Tibial artery (tissue), 4 donors: ENCODE measurements at regions not wholly inside any gene's neighbourhood (a gene's known extent, or its start where the extent isn't known, plus 50 kb on each side); places are given as distances from the start of the nearest gene placed in this dataset.

Experiments used
- DNase-seq, 2 donors: peaks; one replicate each; pipeline ENCODE4 v3.0.0-alpha.2; 2019
- H3K27ac ChIP-seq, 2 donors: fragments of 200-600 bp; sonication (generic) in 1 of 2; 1 replicate in 1 of 2; 2 replicates in 1 of 2; pipeline ENCODE4 v1.5.1; 2018 to 2019; ENCODE audit warnings: mild to moderate bottlenecking in 1 of 2
- H3K27me3 ChIP-seq, 2 donors: fragments of 200-600 bp; sonication (generic) in 1 of 2; one replicate each; pipeline versions ENCODE4 v1.5.1 to v1.6.0; 2016 to 2019
- H3K36me3 ChIP-seq, 3 donors: fragments of 200-600 bp; sonication (generic) in 2 of 3; one replicate each; pipeline ENCODE4 v1.5.1; 2016 to 2019; ENCODE audit warnings: mild to moderate bottlenecking in 2 of 3
- H3K4me1 ChIP-seq, 4 donors: fragments of 200-600 bp; sonication (generic) in 2 of 4; 1 replicate in 3 of 4; 2 replicates in 1 of 4; pipeline ENCODE4 v1.5.1; 2016 to 2019
- H3K4me3 ChIP-seq, 2 donors: fragments of 200-600 bp; sonication (generic) in 1 of 2; 1 replicate in 1 of 2; 2 replicates in 1 of 2; pipeline ENCODE4 v1.5.1; 2018 to 2019; ENCODE audit warnings: mild to moderate bottlenecking in 2 of 2
- H3K9me3 ChIP-seq, 3 donors: fragments of 200-600 bp; sonication (generic) in 1 of 3; one replicate each; pipeline ENCODE4 v1.5.1; 2016 to 2019
- intact Hi-C: fragments of 100-400 bp; cut with DNase I; formaldehyde crosslinking; loops from one replicate; pipeline ENCODE4 v1.15.0; 2023; ENCODE audit warnings: low total_unique reads
- TF ChIP-seq, protein P1 (sequence below), 2 experiments: fragments of 200-600 bp in 1 of 2; fragments of 450-650 bp in 1 of 2; IDR thresholded peaks; one replicate each; pipeline ENCODE4 v1.5.1; 2017 to 2019; ENCODE audit warnings: antibody characterized with exemption in 2 of 2, mild to moderate bottlenecking in 1 of 2, moderate library complexity in 1 of 2

DNA sequence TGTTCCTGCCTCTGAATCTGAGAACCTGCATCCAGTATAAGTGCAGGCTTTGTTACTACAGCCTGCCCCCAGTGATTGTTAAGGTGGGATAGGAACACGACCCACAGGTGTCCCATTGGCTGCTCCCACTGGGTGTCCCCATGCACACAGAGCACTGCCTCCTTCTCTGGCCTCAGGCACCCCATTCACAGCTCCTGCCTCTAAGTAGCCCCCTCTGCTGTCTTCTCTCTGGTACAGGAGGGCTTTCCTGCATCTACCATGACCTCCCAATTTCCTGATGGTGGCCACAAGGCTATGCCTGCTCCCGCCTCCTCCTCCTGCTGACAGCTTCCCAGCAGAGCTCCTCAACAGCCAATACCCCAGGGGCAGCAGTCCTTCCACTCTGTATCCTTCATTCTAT lies 238.6 kb upstream of the TMC3 start:
- no peaks in the 10 kb centered on the region for H3K9me3 ChIP-seq
- no peaks in the 10 kb centered on the region for H3K36me3 ChIP-seq
- H3K27ac ChIP-seq: no peak overlapping the region
- H3K4me1 ChIP-seq: no peaks in the 10 kb centered on the region
- peaks cover 0 to 7% of the 10 kb centered on the region in 2 donors for H3K27me3 ChIP-seq
- TF ChIP-seq, protein P1, sequence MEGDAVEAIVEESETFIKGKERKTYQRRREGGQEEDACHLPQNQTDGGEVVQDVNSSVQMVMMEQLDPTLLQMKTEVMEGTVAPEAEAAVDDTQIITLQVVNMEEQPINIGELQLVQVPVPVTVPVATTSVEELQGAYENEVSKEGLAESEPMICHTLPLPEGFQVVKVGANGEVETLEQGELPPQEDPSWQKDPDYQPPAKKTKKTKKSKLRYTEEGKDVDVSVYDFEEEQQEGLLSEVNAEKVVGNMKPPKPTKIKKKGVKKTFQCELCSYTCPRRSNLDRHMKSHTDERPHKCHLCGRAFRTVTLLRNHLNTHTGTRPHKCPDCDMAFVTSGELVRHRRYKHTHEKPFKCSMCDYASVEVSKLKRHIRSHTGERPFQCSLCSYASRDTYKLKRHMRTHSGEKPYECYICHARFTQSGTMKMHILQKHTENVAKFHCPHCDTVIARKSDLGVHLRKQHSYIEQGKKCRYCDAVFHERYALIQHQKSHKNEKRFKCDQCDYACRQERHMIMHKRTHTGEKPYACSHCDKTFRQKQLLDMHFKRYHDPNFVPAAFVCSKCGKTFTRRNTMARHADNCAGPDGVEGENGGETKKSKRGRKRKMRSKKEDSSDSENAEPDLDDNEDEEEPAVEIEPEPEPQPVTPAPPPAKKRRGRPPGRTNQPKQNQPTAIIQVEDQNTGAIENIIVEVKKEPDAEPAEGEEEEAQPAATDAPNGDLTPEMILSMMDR (IDR thresholded peaks at IDR 0.05): no peak
- H3K4me3 ChIP-seq: no peak overlapping the region
- intact Hi-C loops: no loop called here
- no peak for DNase-seq

DNA sequence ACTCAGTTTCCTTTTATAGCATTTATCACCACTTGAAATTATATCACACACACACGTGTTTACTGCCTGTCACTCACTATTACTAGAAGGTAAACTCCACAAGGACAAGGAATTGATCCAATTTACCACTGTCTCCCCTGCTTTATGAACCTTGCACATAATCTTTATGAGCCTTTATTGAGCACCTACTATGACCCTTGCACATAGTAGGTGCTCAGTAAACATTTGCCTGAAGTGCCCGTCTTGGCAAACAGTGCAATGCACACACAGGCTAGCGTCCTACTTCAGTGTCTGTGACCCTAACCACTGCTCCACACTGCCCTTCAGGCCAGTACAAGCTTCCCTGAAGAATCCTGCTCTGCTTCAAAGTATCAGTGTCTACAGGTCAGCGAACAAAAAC lies 237.7 kb upstream of the TMC3 start:
- no peaks in the 10 kb centered on the region for H3K9me3 ChIP-seq
- intact Hi-C loops: no loop called here
- no peak overlapping the region for H3K4me3 ChIP-seq
- no peaks in the 10 kb centered on the region for H3K4me1 ChIP-seq
- no peaks in the 10 kb centered on the region for H3K36me3 ChIP-seq
- H3K27ac ChIP-seq: no peak overlapping the region
- TF ChIP-seq, protein P1 (IDR thresholded peaks at IDR 0.05): no peak
- H3K27me3 ChIP-seq: peaks cover 0 to 7% of the 10 kb centered on the region in 2 donors
- DNase-seq: no peak

DNA sequence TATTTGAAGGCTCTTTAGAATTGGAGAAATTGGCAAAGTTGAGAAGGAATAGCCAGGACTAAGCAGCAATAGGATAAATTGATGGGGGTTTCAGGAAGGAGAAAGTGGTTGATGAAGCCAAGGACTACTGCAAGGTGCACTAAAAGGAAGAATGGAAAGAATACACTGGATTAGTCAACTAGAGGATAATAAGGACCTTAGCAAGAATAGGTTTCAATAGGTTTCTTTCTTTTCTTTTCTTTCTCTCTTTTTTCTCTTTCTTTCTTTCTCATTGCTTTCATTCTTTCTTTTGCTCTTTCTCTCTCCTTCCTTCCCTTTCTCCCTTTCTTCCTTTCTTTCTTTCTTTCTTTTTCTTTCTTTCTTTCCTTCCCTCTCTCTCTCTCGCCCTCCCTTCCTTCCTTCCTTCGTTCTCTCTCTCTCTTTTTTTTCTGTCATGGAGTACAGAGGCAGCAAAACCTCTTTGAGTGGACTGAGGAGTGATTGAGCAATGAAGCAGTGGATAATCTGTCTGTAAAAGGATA lies 234.4 kb upstream of the TMC3 start:
- intact Hi-C loops: no loop called here
- DNase-seq: no peak
- TF ChIP-seq, protein P1 (IDR thresholded peaks at IDR 0.05): no peak
- Histone ChIP-seq H3K9me3 (no peaks in the 10 kb centered on the region), H3K36me3 (no peaks in the 10 kb centered on the region), H3K27ac (no peak overlapping the region), H3K4me3 (no peak overlapping the region), H3K4me1 (no peaks in the 10 kb centered on the region), H3K27me3 (peaks cover 0 to 7% of the 10 kb centered on the region in 2 donors)

DNA sequence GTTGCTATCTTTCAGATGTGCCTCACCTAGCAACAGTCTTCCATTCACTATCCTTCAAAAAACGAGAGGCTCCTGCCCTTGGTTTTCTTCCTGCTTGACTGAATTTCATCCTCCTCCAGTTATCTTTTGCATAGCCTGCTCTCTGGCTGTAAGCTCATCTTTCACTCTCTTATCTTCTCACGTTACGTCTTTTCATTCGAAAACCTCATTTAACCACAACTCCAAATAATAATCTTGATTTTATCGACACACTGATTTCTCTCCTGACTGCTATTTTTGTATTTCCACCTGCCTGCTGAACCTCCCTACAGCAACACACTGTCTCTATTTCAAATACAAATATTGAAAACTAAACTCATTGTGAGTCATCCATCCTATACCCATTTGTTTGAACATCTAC lies 230.7 kb upstream of the TMC3 start:
- Histone ChIP-seq H3K27ac (no peak overlapping the region), H3K36me3 (no peaks in the 10 kb centered on the region), H3K4me1 (no peaks in the 10 kb centered on the region), H3K4me3 (no peak overlapping the region), H3K9me3 (peaks cover 0 to 15% (median 12%) of the 10 kb centered on the region in 3 donors), H3K27me3 (no peaks in the 10 kb centered on the region)
- TF ChIP-seq, protein P1 (IDR thresholded peaks at IDR 0.05): no peak
- no peak for DNase-seq
- intact Hi-C loops: no loop called here

DNA sequence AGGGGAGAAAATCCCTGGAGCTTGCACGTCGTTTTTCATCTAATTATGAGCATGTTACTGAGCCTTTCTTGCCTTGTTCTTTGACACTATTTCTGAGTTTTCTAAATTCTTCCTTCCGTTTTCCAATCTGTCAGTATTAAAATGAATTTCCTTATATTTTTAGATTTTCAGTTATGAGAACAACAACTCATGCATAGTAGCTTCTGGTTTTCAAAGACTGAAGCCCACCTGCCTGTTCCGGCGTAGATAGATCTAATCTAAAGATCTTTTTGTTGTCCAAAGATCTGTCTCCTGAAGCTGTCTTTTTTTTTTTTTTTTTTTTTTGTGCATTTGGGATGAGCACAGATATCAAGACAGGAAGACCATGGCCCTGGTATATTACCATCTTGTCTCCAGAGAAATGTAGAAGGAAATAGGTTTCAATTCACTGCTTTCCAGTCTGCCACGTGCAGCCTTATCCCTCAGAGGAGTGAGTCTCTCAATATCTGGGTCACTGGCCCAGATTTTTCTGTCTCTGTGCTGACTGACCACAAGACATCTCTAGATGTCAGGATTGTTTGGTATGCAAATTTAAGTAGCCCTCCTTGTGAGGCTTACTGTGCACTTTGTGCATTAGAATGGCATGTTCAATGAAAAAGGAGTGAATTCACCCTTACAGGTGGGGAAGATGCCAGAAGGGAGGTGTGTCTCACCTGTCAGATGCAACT lies 222.3 kb upstream of the TMC3 start:
- Histone ChIP-seq H3K9me3 (peaks cover 0 to 14% (median 12%) of the 10 kb centered on the region in 3 donors), H3K4me1 (no peaks in the 10 kb centered on the region), H3K36me3 (no peaks in the 10 kb centered on the region), H3K27me3 (no peaks in the 10 kb centered on the region), H3K27ac (no peak overlapping the region), H3K4me3 (no peak overlapping the region)
- DNase-seq: no peak
- TF ChIP-seq, protein P1 (IDR thresholded peaks at IDR 0.05): no peak
- intact Hi-C loops: no loop called here
